SK-N-SH treated with all-trans-retinoic acid at 6 μM for 48 hours (cell line): ENCODE measurements at regions not wholly inside any gene's neighbourhood (a gene's known extent, or its start where the extent isn't known, plus 50 kb on each side); places are given as distances from the start of the nearest gene placed in this dataset.

ENCODE experiments used
- CSDC2 ChIP-seq: fragments of 250-450 bp; sonication (Bioruptor Pico); IDR thresholded peaks from 2 replicates; pipeline ENCODE4 v1.5.0; 2020; ENCODE audit warnings: mild to moderate bottlenecking, moderate library complexity
- GLIS3 ChIP-seq: fragments of 250-450 bp; sonication (Bioruptor Pico); IDR thresholded peaks from 2 replicates; pipeline ENCODE4 v1.5.0; 2020; ENCODE audit warnings: mild to moderate bottlenecking, moderate library complexity
- ISL1 ChIP-seq: fragments of 250-450 bp; sonication (Bioruptor Pico); IDR thresholded peaks from 2 replicates; pipeline ENCODE4 v2.1.2; 2022; ENCODE audit warnings: mild to moderate bottlenecking, moderate library complexity
- PPARA ChIP-seq: fragments of 250-450 bp; sonication (Bioruptor Pico); IDR thresholded peaks from 2 replicates; pipeline ENCODE4 v1.5.0; 2020; ENCODE audit warnings: mild to moderate bottlenecking, borderline replicate concordance
- RARB ChIP-seq: fragments of 250-450 bp; sonication (Bioruptor Pico); IDR thresholded peaks from 2 replicates; pipeline ENCODE4 v1.8.0; 2021; ENCODE audit warnings: mild to moderate bottlenecking, moderate library complexity
- ZFP30 ChIP-seq: fragments of 450-650 bp; formaldehyde crosslinking; IDR thresholded peaks from 2 replicates; pipeline ENCODE4 v1.5.0; 2022; ENCODE audit warnings: mild to moderate bottlenecking, moderate library complexity
- ZNF70 ChIP-seq: fragments of 450-650 bp; formaldehyde crosslinking; IDR thresholded peaks from 2 replicates; pipeline ENCODE4 v1.5.0; 2020; ENCODE audit warnings: mild to moderate bottlenecking, moderate library complexity
- TF ChIP-seq, protein P1 (sequence below): fragments of 250-450 bp; sonication (Bioruptor Pico); IDR thresholded peaks from 2 replicates; pipeline ENCODE4 v1.5.1; 2020; ENCODE audit warnings: low read depth, mild to moderate bottlenecking, moderate library complexity
- TF ChIP-seq, protein P2 (sequence below): fragments of 250-450 bp; sonication (Bioruptor Pico); IDR thresholded peaks from 2 replicates; pipeline ENCODE4 v1.8.0; 2021; ENCODE audit warnings: low read depth, mild to moderate bottlenecking, moderate library complexity, borderline replicate concordance

DNA sequence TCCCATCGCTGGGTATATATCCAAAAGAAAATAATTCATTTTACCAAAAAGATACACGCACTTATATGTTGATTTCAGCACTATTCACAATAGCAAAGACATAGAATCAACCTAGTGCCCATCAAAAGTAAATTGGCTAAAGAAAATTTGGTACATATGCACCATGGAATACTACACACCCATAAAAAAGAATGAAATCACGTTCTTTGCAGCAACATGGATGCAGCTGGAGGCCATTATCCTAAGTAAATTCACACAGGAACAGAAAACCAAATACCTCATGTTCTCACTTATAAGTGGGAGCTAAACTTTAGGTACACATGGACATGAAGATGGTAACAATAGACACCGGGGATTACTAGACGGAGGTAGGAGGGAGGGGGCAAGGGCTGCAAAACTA, 50.0 kb upstream of the ZNF644 start (continued):
- no peak for TF ChIP-seq PPARA (CRISPR knock-in tag)
- no peak for TF ChIP-seq ZNF70
- TF ChIP-seq, protein P1, sequence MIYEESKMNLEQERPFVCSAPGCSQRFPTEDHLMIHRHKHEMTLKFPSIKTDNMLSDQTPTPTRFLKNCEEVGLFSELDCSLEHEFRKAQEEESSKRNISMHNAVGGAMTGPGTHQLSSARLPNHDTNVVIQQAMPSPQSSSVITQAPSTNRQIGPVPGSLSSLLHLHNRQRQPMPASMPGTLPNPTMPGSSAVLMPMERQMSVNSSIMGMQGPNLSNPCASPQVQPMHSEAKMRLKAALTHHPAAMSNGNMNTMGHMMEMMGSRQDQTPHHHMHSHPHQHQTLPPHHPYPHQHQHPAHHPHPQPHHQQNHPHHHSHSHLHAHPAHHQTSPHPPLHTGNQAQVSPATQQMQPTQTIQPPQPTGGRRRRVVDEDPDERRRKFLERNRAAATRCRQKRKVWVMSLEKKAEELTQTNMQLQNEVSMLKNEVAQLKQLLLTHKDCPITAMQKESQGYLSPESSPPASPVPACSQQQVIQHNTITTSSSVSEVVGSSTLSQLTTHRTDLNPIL (CRISPR knock-in tag), result no peak
- no peak for TF ChIP-seq GLIS3 (CRISPR knock-in tag)
- TF ChIP-seq, protein P2, sequence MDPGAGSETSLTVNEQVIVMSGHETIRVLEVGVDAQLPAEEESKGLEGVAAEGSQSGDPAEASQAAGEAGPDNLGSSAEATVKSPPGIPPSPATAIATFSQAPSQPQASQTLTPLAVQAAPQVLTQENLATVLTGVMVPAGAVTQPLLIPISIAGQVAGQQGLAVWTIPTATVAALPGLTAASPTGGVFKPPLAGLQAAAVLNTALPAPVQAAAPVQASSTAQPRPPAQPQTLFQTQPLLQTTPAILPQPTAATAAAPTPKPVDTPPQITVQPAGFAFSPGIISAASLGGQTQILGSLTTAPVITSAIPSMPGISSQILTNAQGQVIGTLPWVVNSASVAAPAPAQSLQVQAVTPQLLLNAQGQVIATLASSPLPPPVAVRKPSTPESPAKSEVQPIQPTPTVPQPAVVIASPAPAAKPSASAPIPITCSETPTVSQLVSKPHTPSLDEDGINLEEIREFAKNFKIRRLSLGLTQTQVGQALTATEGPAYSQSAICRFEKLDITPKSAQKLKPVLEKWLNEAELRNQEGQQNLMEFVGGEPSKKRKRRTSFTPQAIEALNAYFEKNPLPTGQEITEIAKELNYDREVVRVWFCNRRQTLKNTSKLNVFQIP, result no peak
- TF ChIP-seq CSDC2 (CRISPR knock-in tag), result no peak
- no peak for TF ChIP-seq RARB (CRISPR knock-in tag)
- no peak for TF ChIP-seq ISL1 (CRISPR knock-in tag)
- TF ChIP-seq ZFP30 (CRISPR knock-in tag), result no peak
- TF ChIP-seq, all 23 proteins: peak for 0
